AG04450 (cell line): ENCODE measurements at regions not wholly inside any gene's neighbourhood (a gene's known extent, or its start where the extent isn't known, plus 50 kb on each side); places are given as distances from the start of the nearest gene placed in this dataset.
"Not testable (repeated sequence)": the region's sequence is repeated elsewhere in the genome, so short reads cannot be mapped to it uniquely, and the experiment has no call there.

Source experiments
- CTCF ChIA-PET: fragments of 300-600, 350-600 bp; formaldehyde crosslinking; extraction: SDS; loops from one replicate; lab custom pipeline; 2022; ENCODE audit warnings: antibody characterized with exemption, inconsistent platforms; lab: Charles Lee
- POLR2A ChIA-PET: fragments of 350-600 bp; formaldehyde crosslinking; extraction: SDS; loops from one replicate; lab custom pipeline; 2021; ENCODE audit warnings: antibody characterized with exemption, inconsistent platforms; lab: Yijun Ruan, JAX
- DNase-seq: peaks from one replicate; pipeline ENCODE4 v3.0.0-alpha.2; 2011; ENCODE audit warnings: low read depth, low spot score
- H3K27ac ChIP-seq: one replicate; pipeline ENCODE4 v1.5.1; 2012; ENCODE audit warnings: low read depth, low read length, control low read depth
- H3K27me3 ChIP-seq: one replicate; pipeline ENCODE4 v1.6.0; 2012; ENCODE audit warnings: low read length; ENCODE audit not compliant: control insufficient read depth, insufficient read depth
- H3K4me3 ChIP-seq: 2 replicates; pipeline ENCODE4 v1.5.1; 2011; ENCODE audit warnings: mild to moderate bottlenecking, low read depth, low read length, control low read depth
- H3K9me3 ChIP-seq: 2 replicates; pipeline ENCODE4 v1.5.1; 2012; ENCODE audit warnings: low read length; ENCODE audit not compliant: control insufficient read depth, insufficient read depth
- CTCF ChIP-seq: IDR thresholded peaks from 2 replicates; pipeline ENCODE4 v1.5.1; 2011; ENCODE audit warnings: low read depth, low read length, control low read depth, inconsistent platforms

GRCh38 chr7:16939161-16939560 is 57.4 kb upstream of the AGR3 start:
- Histone ChIP-seq H3K27me3 (no peaks in the 10 kb centered on the region), H3K9me3 (peaks cover 8% of the 10 kb centered on the region), H3K4me3 (no peak overlapping the region), H3K27ac (no peak overlapping the region)
- ChIA-PET POLR2A (no interaction called here), CTCF (no interaction called here)
- no peak for DNase-seq
- no peak for TF ChIP-seq CTCF

- DNase-seq: no peak
- Histone ChIP-seq H3K27ac (no peak overlapping the region), H3K9me3 (peaks cover 8% of the 10 kb centered on the region), H3K4me3 (no peak overlapping the region), H3K27me3 (no peaks in the 10 kb centered on the region)
- ChIA-PET CTCF (interaction anchor here (1.0 to 1.1 kb wide), 2 partner anchors 23 to 42 kb away, joined by 3 to 4 read pairs; no protein-coding TSS in a partner anchor), POLR2A (no interaction called here)
- TF ChIP-seq CTCF: no peak
Observed at GRCh38 chr7:16940776-16941175, 59.0 kb upstream of the AGR3 start.

- no peak overlapping the region for H3K4me3 ChIP-seq
- H3K27me3 ChIP-seq: no peaks in the 10 kb centered on the region
- CTCF ChIA-PET: no interaction called here
- POLR2A ChIA-PET: no interaction called here
- H3K27ac ChIP-seq: no peak overlapping the region
- no peak for TF ChIP-seq CTCF
- H3K9me3 ChIP-seq: peaks cover 9% of the 10 kb centered on the region
- no peak for DNase-seq
Observed at GRCh38 chr7:16942929-16943509, 61.2 kb upstream of the AGR3 start.

GRCh38 chr7:16944936-16945335 is 63.2 kb upstream of the AGR3 start:
- H3K27ac ChIP-seq: no peak overlapping the region
- H3K27me3 ChIP-seq: no peaks in the 10 kb centered on the region
- CTCF ChIA-PET: interaction anchor here (0.9 to 1.1 kb wide), 2 partner anchors 27 to 54 kb away, joined by 3 read pairs; no protein-coding TSS in a partner anchor
- H3K9me3 ChIP-seq: peaks cover 16% of the 10 kb centered on the region
- DNase-seq: no peak
- POLR2A ChIA-PET: no interaction called here
- no peak overlapping the region for H3K4me3 ChIP-seq
- no peak for TF ChIP-seq CTCF

- no peaks in the 10 kb centered on the region for H3K27me3 ChIP-seq
- TF ChIP-seq CTCF: no peak
- H3K27ac ChIP-seq: no peak overlapping the region
- H3K9me3 ChIP-seq: peaks cover 16% of the 10 kb centered on the region
- ChIA-PET CTCF (interaction anchor here (0.9 kb wide), 1 partner anchor 54 kb away, joined by 3 read pairs; no protein-coding TSS in a partner anchor), POLR2A (no interaction called here)
- H3K4me3 ChIP-seq: no peak overlapping the region
- no peak for DNase-seq
Observed at GRCh38 chr7:16945372-16945771, 63.6 kb upstream of the AGR3 start.

- CTCF ChIA-PET, H3K27ac ChIP-seq, H3K27me3 ChIP-seq, DNase-seq, H3K4me3 ChIP-seq, POLR2A ChIA-PET, H3K9me3 ChIP-seq: not testable (repeated sequence)
Observed at GRCh38 chr7:16948110-16948509, 66.3 kb upstream of the AGR3 start.
